Body of pancreas (tissue), 4 donors: ENCODE measurements at regions not wholly inside any gene's neighbourhood (a gene's known extent, or its start where the extent isn't known, plus 50 kb on each side); places are given as distances from the start of the nearest gene placed in this dataset.
A peak's percentile ranks its signal among the peaks of the same experiment; 100 is the strongest.

ENCODE experiments used
- ATAC-seq: fragments of 150-250 bp; one replicate; pipeline ENCODE4 v1.9.1; 2016
- DNase-seq, 4 donors: peaks; one replicate each; pipeline ENCODE4 v3.0.0-alpha.2; 2019
- H3K27ac ChIP-seq, 4 donors: fragments of 200-600 bp; sonication (generic); 1 replicate in 3 of 4; 2 replicates in 1 of 4; pipeline versions ENCODE4 v1.5.1 to v1.6.1; 2016 to 2019; ENCODE audit warnings: mild to moderate bottlenecking in 1 of 4, mixed read lengths in 1 of 4, moderate library complexity in 1 of 4
- H3K27me3 ChIP-seq, 2 donors: fragments of 200-600 bp; sonication (generic); one replicate each; pipeline ENCODE4 v1.6.0; 2016; ENCODE audit warnings: mild to moderate bottlenecking in 1 of 2
- H3K36me3 ChIP-seq, 2 donors: fragments of 200-600 bp; sonication (generic); replicated peaks in 1 of 2; 2 replicates each; pipeline ENCODE4 v1.5.1; 2016; ENCODE audit warnings: low read depth in 2 of 2; ENCODE audit not compliant: insufficient read depth in 1 of 2
- H3K4me1 ChIP-seq: fragments of 200-600 bp; sonication (generic); one replicate; pipeline ENCODE4 v1.6.0; 2016
- H3K4me3 ChIP-seq, 2 donors: fragments of 200-600 bp; sonication (generic); 1 replicate in 1 of 2; 2 replicates in 1 of 2; pipeline ENCODE4 v1.5.1; 2016 to 2019
- H3K9me3 ChIP-seq, 3 donors: fragments of 200-600 bp; sonication (generic); 1 replicate in 2 of 3; 2 replicates in 1 of 3; pipeline ENCODE4 v1.5.1; 2016
- POLR2A ChIP-seq, 3 donors: fragments of 450-650 bp; IDR thresholded peaks; one replicate each; pipeline ENCODE4 v1.6.1; 2016; ENCODE audit warnings: antibody characterized with exemption in 3 of 3, mild to moderate bottlenecking in 2 of 3
- WGBS, 2 donors: methylation state at CpG; one replicate each; pipeline ENCODE4 v1.1.5; 2017; 5-methylcytosine and 5-hydroxymethylcytosine counted together
- intact Hi-C: fragments of 100-400 bp; cut with DNase I; formaldehyde crosslinking; loops from one replicate; pipeline ENCODE4 v1.15.1; 2023
- TF ChIP-seq, protein P1 (sequence below), 7 experiments: fragments of 450-650 bp in 4 of 7; fragments of 200-600 bp in 3 of 7; sonication (generic) in 3 of 7; IDR thresholded peaks; one replicate each; pipeline ENCODE4 v1.5.1; 2016 to 2019; ENCODE audit warnings: antibody characterized with exemption in 7 of 7

GRCh38 chr1:8137481-8138244 is 111.6 kb upstream of the ERRFI1 start:
- no peak overlapping the region for H3K4me3 ChIP-seq
- intact Hi-C loops: no loop called here
- ATAC-seq (peak; percentile 54), DNase-seq (peak in 2 of 4 donors; percentile 16 to 48)
- TF ChIP-seq, protein P1, sequence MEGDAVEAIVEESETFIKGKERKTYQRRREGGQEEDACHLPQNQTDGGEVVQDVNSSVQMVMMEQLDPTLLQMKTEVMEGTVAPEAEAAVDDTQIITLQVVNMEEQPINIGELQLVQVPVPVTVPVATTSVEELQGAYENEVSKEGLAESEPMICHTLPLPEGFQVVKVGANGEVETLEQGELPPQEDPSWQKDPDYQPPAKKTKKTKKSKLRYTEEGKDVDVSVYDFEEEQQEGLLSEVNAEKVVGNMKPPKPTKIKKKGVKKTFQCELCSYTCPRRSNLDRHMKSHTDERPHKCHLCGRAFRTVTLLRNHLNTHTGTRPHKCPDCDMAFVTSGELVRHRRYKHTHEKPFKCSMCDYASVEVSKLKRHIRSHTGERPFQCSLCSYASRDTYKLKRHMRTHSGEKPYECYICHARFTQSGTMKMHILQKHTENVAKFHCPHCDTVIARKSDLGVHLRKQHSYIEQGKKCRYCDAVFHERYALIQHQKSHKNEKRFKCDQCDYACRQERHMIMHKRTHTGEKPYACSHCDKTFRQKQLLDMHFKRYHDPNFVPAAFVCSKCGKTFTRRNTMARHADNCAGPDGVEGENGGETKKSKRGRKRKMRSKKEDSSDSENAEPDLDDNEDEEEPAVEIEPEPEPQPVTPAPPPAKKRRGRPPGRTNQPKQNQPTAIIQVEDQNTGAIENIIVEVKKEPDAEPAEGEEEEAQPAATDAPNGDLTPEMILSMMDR (IDR thresholded peaks at IDR 0.05): no peak
- TF ChIP-seq POLR2A (IDR thresholded peaks at IDR 0.05): no peak
- H3K36me3 ChIP-seq: no peaks in the 10 kb centered on the region
- H3K27me3 ChIP-seq: no peaks in the 10 kb centered on the region
- 55 to 64% methylated on average over 13 of the region's 13 CpGs for WGBS, 2 donors
- peak overlapping the region in 3 of 4 donors; percentile 7 to 56 (median 56) for H3K27ac ChIP-seq
- no peaks in the 10 kb centered on the region for H3K9me3 ChIP-seq
- peaks cover 23% of the 10 kb centered on the region for H3K4me1 ChIP-seq

DNA sequence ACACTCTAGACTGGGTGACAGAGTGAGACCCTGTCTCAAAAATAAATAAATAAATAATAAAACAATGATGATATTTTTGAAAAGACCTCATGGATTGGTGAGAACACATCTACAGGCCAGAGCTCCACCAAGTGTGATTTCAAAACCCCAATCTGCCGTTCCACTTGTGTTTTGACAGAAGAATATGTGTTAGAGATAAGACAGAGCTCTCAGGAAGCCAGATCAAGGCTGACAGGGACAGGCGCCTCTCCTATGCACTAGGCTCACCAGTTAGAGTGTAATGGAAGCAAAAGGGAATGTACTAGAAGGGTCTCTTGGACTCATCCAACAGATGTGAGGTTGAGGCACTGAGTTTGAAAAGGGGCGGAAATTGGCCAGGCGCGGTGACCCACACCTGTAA is 110.7 kb upstream of the ERRFI1 start:
- H3K36me3 ChIP-seq: no peaks in the 10 kb centered on the region
- H3K4me3 ChIP-seq: no peak overlapping the region
- 85 to 86% methylated on average over 5 of the region's 5 CpGs for WGBS, 2 donors
- H3K27me3 ChIP-seq: no peaks in the 10 kb centered on the region
- ATAC-seq: no peak
- TF ChIP-seq, protein P1 (IDR thresholded peaks at IDR 0.05): no peak
- TF ChIP-seq POLR2A (IDR thresholded peaks at IDR 0.05): no peak
- no peak overlapping the region for H3K27ac ChIP-seq
- intact Hi-C loops: no loop called here
- no peak for DNase-seq
- H3K9me3 ChIP-seq: no peaks in the 10 kb centered on the region
- H3K4me1 ChIP-seq: peaks cover 23% of the 10 kb centered on the region

GRCh38 chr1:8135250-8135649 is 109.1 kb upstream of the ERRFI1 start:
- no peak overlapping the region for H3K27ac ChIP-seq
- WGBS, 2 donors: 76 to 85% methylated on average over 7 of the region's 7 CpGs
- no peaks in the 10 kb centered on the region for H3K9me3 ChIP-seq
- no peak for TF ChIP-seq POLR2A (IDR thresholded peaks at IDR 0.05)
- TF ChIP-seq, protein P1 (IDR thresholded peaks at IDR 0.05): no peak
- no peak overlapping the region for H3K4me3 ChIP-seq
- intact Hi-C loops: no loop called here
- no peaks in the 10 kb centered on the region for H3K36me3 ChIP-seq
- H3K4me1 ChIP-seq: peaks cover 23% of the 10 kb centered on the region
- no peak for ATAC-seq
- DNase-seq: no peak
- no peaks in the 10 kb centered on the region for H3K27me3 ChIP-seq

DNA sequence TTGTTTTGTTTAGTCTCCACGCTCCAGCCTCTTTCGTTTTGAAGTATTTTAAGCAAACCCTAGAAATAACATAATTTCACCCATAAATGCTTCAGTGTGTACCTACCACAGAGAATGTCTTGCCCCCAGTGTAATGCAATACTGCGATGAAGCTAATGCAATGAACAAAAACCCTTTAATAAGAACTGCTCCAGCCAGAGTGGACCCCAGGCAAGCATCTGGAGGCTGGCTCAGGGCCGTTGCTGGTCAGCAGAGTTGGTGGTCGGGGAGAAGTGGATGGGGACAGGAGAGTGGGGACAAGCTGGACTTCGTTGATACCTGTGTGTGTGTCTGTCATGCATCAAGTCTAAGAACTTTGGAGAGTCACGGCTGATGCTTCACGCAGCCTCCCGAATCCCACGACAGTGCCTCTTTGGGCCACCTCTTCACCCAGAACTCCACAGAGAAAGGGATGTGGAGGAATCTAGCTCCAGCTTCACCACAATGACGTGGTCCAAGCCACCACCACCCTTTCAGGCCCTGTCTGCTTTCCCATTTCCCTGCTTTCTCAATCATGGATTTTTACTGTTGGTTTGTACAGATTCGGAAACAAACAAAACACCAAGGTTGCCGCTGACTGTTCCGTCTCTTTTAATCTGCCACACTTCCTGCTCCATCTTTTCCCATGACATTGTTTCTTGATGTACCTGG is 108.6 kb upstream of the ERRFI1 start:
- peaks cover 23% of the 10 kb centered on the region for H3K4me1 ChIP-seq

More for the DNA sequence above, 108.6 kb upstream of the ERRFI1 start:
- intact Hi-C loops: no loop called here
- WGBS, 2 donors: 88 to 95% methylated on average over 14 of the region's 14 CpGs
- no peaks in the 10 kb centered on the region for H3K27me3 ChIP-seq
- no peak for TF ChIP-seq POLR2A (IDR thresholded peaks at IDR 0.05)
- TF ChIP-seq, protein P1 (IDR thresholded peaks at IDR 0.05): no peak
- no peak for ATAC-seq
- no peaks in the 10 kb centered on the region for H3K36me3 ChIP-seq
- DNase-seq: no peak
- no peaks in the 10 kb centered on the region for H3K9me3 ChIP-seq
- peak overlapping the region in 2 of 4 donors; percentile 48 to 72 for H3K27ac ChIP-seq
- no peak overlapping the region for H3K4me3 ChIP-seq
